ENCODE measurements at regions not wholly inside any gene's neighbourhood (a gene's known extent, or its start where the extent isn't known, plus 50 kb on each side); places are given as distances from the start of the nearest gene placed in this dataset.

GRCh38 chr6:124877468-124877867 is 84.8 kb upstream of the RNF217 start:
- no peak for DNase-seq

- DNase-seq = no peak
These were observed 82.9 kb upstream of the RNF217 start for GRCh38 chr6:124879110-124879991.

DNA sequence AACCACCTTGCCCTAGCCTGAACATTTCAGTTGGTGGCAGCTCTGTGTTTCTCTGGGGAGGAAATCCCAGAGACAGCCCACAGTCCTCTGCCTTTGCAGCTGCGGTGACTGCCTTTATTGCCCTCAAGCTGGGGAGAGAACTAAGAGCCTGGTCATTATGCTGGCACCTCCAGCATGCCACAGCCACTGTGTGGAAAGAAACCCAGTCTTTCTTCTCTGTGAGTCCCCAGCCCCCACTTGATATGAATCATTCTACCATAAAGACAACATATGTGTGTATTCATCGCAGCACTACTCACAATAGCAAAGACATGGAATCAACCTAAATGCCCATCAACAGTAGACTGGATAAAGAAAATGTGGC is 82.3 kb upstream of the RNF217 start:
- DNase-seq = no peak

DNA sequence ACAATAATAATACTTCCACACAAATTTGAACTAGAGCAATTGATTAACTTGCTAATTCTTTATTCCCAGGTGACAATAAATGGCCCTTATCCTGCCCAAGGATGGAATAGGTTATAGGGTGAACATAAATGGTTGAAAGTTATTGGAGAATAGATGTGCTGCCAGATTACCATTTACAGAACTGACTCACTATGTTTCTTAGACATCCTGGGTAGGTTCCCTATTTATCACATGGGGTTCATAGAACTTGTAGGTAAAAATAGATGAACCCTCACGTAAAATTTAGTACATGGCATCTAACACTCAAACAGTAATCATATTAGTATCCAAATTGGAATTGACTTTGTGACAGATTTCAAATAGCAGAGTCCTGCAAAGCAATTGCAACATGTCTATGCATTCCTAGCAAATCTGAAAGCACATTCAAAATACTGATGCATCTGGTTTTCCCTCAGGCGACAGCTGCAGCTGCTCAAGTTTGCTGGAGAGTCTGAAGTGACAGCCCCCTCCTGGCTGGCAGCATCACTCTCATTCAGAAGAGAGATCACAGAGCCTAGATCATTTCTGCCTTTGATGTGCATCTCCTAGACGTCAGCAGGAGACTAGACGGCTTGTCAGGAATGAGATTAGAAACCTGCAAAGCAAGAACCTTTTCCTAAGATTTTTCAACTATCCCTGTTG is 80.2 kb upstream of the RNF217 start:
- no peak for DNase-seq

DNA sequence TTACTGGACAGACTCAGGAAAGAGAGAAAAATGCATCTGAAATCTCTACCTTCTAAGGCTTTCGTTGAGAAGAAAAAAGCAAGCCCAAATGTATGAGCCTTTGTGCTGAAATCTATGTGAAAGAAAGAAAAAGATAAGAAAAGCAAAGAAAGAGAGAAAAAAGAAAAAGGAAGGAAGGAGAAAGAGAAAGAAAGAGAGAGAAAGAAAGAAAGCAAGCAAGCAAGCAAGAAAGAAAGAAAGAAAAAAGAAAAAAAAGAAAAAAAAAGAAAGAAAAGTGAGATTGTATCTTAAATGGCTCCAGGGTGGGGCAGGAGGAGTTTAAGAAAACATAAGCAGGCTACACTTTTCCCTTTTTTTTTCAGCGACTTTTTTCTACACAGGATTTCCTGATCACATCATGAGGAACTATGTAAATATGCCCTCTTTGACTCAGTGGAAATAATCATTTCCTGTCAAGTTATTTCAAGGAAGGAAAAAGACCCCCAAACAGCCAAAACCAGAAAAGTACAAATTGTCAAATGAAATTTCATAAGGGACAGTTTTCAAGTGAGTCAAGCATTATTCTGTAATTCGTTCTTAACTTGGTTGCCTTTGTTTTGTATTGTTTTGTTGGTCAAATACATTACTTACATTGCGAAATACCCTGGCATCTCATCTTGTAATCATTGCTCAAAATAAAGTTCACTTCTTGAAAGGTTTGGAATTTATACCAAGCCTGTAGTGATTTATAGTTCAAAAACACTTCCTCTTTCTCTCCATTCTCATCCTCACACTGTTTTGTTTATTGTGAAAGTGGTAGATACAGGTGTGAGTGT is 79.5 kb upstream of the RNF217 start:
- peak; percentile 52 for DNase-seq

DNA sequence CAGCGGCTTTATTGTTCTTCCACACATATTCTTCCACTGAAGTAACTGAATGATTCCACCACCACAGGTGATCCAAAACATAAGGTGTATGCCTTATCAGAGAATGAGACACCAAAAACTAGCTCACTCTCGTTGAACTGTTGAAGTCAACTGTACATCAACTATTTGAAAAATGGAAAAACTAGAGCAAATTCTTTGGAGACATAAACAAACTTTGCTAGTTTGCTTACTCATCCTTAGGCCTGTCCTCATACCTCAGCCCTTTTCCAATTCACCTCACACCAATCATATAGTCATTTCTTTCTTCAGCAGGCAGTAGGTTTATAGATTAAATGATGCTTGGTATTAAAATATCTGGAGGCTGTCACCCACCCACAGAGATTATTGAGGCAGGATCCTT is 77.1 kb upstream of the RNF217 start:
- DNase-seq = no peak

- no peak for DNase-seq
These were observed 74.2 kb upstream of the RNF217 start for GRCh38 chr6:124887872-124888580.

DNA sequence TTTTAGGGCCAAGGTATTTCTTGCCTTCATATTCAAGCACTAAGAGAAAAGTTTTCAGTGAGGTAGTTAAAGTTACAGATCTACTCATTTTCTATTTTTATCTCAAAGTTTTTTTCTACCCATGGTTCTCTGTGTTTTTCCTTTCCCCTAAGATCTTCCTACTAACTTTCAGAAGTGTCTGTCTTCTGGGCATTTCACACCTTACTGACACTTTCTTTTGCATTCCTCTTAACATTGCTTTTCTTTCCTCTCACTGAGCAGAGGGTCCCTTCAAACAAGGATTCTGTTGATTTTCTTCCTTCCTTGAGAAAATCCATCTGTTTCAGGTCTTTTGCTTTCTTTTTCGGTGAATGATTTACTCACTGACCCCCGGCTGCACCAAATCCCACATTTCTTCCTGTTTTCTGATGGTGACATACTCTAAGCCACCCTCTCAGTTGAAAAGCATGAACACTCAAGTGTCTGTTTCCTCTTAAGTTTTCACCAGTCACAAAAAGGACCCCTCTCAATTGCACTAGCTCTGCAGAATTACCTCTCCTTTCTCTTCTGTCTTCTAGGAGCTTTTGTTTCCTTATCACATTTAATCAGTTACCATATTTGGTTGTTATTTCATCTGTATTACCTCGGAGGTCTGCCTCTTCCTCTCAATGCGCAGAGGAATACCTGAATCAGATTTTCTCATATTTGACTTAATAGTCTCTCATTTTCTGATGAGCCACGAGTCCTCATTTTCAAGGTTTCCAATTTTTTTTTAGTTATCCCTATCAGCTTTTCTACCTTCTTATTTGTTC is 73.5 kb upstream of the RNF217 start:
- DNase-seq = peak; percentile 73

GRCh38 chr6:124901084-124901483 is 61.2 kb upstream of the RNF217 start:
- no peak for DNase-seq

DNA sequence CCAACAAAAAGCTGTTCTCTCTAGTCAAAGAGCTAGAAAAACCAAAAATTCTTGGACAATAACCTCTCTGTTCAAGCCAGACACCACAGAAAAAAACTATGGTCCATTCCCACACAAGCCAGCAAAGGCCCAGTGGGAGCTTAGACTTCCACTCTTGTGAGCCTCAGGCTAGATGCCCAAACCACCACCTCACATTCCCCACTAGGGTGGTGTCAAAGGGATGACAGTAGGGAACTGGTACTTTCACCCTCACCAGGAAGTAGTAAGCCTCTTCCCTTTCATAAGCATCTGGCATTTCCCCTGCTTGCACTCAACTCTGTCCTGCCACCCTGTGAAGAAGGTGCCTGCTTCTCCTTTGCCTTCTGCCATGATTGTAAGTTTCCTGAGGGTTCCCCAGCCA is 58.4 kb upstream of the RNF217 start:
- no peak for DNase-seq

DNA sequence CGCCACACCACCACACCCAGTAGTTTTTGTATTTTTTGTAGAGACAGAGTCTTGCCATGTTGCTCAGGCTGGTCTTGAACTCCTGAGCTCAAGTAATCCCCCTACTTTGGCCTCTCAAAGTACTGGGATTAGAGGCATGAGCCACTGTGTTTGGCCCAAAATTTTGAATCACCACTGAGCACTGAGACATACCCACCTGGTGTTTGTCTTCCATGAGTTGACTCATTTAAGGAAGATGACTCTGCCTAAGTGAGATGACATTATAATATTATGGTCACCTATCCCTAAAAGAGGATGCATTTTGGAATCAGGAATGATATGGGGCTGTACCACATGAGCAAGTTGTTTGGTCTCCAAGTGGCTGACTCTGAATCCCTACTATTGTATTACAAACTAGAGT is 54.6 kb upstream of the RNF217 start:
- DNase-seq = no peak
